ENCODE measurements at regions not wholly inside any gene's neighbourhood (a gene's known extent, or its start where the extent isn't known, plus 50 kb on each side); places are given as distances from the start of the nearest gene placed in this dataset.
"Not testable (repeated sequence)": the region's sequence is repeated elsewhere in the genome, so short reads cannot be mapped to it uniquely, and the experiment has no call there.

- no peak overlapping the region for H3K4me3 ChIP-seq (ENCODE audit: control insufficient read depth, low read depth, low read length)
- DNase-seq (ENCODE audit: low read depth): no peak
- TF ChIP-seq, protein P1, sequence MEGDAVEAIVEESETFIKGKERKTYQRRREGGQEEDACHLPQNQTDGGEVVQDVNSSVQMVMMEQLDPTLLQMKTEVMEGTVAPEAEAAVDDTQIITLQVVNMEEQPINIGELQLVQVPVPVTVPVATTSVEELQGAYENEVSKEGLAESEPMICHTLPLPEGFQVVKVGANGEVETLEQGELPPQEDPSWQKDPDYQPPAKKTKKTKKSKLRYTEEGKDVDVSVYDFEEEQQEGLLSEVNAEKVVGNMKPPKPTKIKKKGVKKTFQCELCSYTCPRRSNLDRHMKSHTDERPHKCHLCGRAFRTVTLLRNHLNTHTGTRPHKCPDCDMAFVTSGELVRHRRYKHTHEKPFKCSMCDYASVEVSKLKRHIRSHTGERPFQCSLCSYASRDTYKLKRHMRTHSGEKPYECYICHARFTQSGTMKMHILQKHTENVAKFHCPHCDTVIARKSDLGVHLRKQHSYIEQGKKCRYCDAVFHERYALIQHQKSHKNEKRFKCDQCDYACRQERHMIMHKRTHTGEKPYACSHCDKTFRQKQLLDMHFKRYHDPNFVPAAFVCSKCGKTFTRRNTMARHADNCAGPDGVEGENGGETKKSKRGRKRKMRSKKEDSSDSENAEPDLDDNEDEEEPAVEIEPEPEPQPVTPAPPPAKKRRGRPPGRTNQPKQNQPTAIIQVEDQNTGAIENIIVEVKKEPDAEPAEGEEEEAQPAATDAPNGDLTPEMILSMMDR (conservative IDR thresholded peaks at IDR 0.05; ENCODE audit: control insufficient read depth, insufficient read depth, low read depth, low read length): no peak
These were observed 168.7 kb downstream of the GNAI1 start for GRCh38 chr7:80303315-80303714.

GRCh38 chr7:80302636-80303035 is 168.0 kb downstream of the GNAI1 start:
- TF ChIP-seq, protein P1 (conservative IDR thresholded peaks at IDR 0.05; ENCODE audit: control insufficient read depth, insufficient read depth, low read depth, low read length): no peak
- no peak overlapping the region for H3K4me3 ChIP-seq (ENCODE audit: control insufficient read depth, low read depth, low read length)
- no peak for DNase-seq (ENCODE audit: low read depth)

DNA sequence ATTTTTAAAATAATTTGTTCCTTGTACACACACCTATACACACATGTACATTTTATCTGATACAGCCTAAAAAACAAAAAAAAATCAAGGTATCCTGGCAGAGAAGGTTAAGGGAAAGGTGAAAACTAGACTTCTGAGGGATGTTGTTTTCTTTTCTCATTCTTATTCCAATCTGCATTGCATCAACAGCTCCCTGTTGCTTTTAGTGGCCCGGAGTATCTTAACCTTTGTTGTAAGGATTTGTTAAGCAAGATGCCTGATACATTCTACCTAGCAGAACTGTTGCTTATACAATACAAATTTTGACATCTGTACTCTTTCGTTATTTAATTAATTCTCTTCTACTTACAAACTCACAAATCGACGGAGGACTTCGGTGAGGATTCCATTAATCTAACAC is 167.4 kb downstream of the GNAI1 start:
- no peak for DNase-seq (ENCODE audit: low read depth)
- no peak overlapping the region for H3K4me3 ChIP-seq (ENCODE audit: control insufficient read depth, low read depth, low read length)
- TF ChIP-seq, protein P1 (conservative IDR thresholded peaks at IDR 0.05; ENCODE audit: control insufficient read depth, insufficient read depth, low read depth, low read length): no peak

- no peak overlapping the region for H3K4me3 ChIP-seq (ENCODE audit: control insufficient read depth, low read depth, low read length)
- DNase-seq (ENCODE audit: low read depth): no peak
- TF ChIP-seq, protein P1 (conservative IDR thresholded peaks at IDR 0.05; ENCODE audit: control insufficient read depth, insufficient read depth, low read depth, low read length): no peak
These were observed 163.6 kb downstream of the GNAI1 start for GRCh38 chr7:80298201-80298600.

- no peak overlapping the region for H3K4me3 ChIP-seq (ENCODE audit: control insufficient read depth, low read depth, low read length)
- TF ChIP-seq, protein P1 (conservative IDR thresholded peaks at IDR 0.05; ENCODE audit: control insufficient read depth, insufficient read depth, low read depth, low read length): no peak
- DNase-seq (ENCODE audit: low read depth): peak; percentile 49
These were observed 159.7 kb downstream of the GNAI1 start for GRCh38 chr7:80294346-80294745.

GRCh38 chr7:80292634-80293033 is 158.0 kb downstream of the GNAI1 start:
- not testable (repeated sequence) for DNase-seq (ENCODE audit: low read depth); H3K4me3 ChIP-seq (ENCODE audit: control insufficient read depth, low read depth, low read length)

- DNase-seq (ENCODE audit: low read depth): peak; percentile 68
- TF ChIP-seq, protein P1 (conservative IDR thresholded peaks at IDR 0.05; ENCODE audit: control insufficient read depth, insufficient read depth, low read depth, low read length): no peak
These were observed 153.8 kb downstream of the GNAI1 start for GRCh38 chr7:80288175-80289122.

More at GRCh38 chr7:80288175-80289122, 153.8 kb downstream of the GNAI1 start:
- H3K4me3 ChIP-seq (ENCODE audit: control insufficient read depth, low read depth, low read length): no peak overlapping the region

Data from fibroblast of mammary gland (primary cell).